ENCODE measurements at regions not wholly inside any gene's neighbourhood (a gene's known extent, or its start where the extent isn't known, plus 50 kb on each side); places are given as distances from the start of the nearest gene placed in this dataset.

GRCh38 chr22:48832592-48832991 lies 995.1 kb downstream of the BRD1 start:
- H3K4me2 ChIP-seq (ENCODE audit: low read depth, low read length, poor library complexity, severe bottlenecking): no peak overlapping the region

GRCh38 chr22:48829908-48830307 lies 997.8 kb downstream of the BRD1 start:
- Histone ChIP-seq H3K9ac (ENCODE audit: low read length) (no peak overlapping the region), H4K20me1 (ENCODE audit: low read depth, low read length) (no peaks in the 10 kb centered on the region), H3K36me3 (ENCODE audit: low read length) (no peaks in the 10 kb centered on the region), H2AFZ (ENCODE audit: low read depth, low read length, severe bottlenecking) (no peak overlapping the region), H3K79me2 (ENCODE audit: insufficient read depth, low read length) (no peaks in the 10 kb centered on the region), H3K9me2 (replicated peaks; ENCODE audit: insufficient read depth, low read length) (no peaks in the 10 kb centered on the region), H3F3A (ENCODE audit: insufficient read depth) (no peaks in the 10 kb centered on the region), H3K27me3 (ENCODE audit: low read length) (no peaks in the 10 kb centered on the region), H3K9me3 (ENCODE audit: insufficient read depth, low read length) (no peaks in the 10 kb centered on the region), H3K4me3 (ENCODE audit: insufficient read depth, low read length, poor library complexity, severe bottlenecking) (no peak overlapping the region), H3K27ac (ENCODE audit: low read depth, low read length) (no peak overlapping the region), H3K4me2 (ENCODE audit: low read depth, low read length, poor library complexity, severe bottlenecking) (no peak overlapping the region)
- TF ChIP-seq, protein P1, sequence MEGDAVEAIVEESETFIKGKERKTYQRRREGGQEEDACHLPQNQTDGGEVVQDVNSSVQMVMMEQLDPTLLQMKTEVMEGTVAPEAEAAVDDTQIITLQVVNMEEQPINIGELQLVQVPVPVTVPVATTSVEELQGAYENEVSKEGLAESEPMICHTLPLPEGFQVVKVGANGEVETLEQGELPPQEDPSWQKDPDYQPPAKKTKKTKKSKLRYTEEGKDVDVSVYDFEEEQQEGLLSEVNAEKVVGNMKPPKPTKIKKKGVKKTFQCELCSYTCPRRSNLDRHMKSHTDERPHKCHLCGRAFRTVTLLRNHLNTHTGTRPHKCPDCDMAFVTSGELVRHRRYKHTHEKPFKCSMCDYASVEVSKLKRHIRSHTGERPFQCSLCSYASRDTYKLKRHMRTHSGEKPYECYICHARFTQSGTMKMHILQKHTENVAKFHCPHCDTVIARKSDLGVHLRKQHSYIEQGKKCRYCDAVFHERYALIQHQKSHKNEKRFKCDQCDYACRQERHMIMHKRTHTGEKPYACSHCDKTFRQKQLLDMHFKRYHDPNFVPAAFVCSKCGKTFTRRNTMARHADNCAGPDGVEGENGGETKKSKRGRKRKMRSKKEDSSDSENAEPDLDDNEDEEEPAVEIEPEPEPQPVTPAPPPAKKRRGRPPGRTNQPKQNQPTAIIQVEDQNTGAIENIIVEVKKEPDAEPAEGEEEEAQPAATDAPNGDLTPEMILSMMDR (IDR thresholded peaks at IDR 0.05; ENCODE audit: insufficient read depth, low read length, poor library complexity, severe bottlenecking): no peak
- no peak for TF ChIP-seq EZH2phosphoT487 (conservative IDR thresholded peaks at IDR 0.05; ENCODE audit: low read length)

More at GRCh38 chr22:48832592-48832991, 995.1 kb downstream of the BRD1 start:
- H2AFZ ChIP-seq (ENCODE audit: low read depth, low read length, severe bottlenecking): no peak overlapping the region
- no peaks in the 10 kb centered on the region for H3K79me2 ChIP-seq (ENCODE audit: insufficient read depth, low read length)
- H3K9me2 ChIP-seq (replicated peaks; ENCODE audit: insufficient read depth, low read length): no peaks in the 10 kb centered on the region
- TF ChIP-seq, protein P1 (IDR thresholded peaks at IDR 0.05; ENCODE audit: insufficient read depth, low read length, poor library complexity, severe bottlenecking): no peak
- TF ChIP-seq EZH2phosphoT487 (conservative IDR thresholded peaks at IDR 0.05; ENCODE audit: low read length): no peak
- H3K9me3 ChIP-seq (ENCODE audit: insufficient read depth, low read length): peaks cover 4% of the 10 kb centered on the region; the same call in 1 of the 2 replicates
- H3F3A ChIP-seq (ENCODE audit: insufficient read depth): no peaks in the 10 kb centered on the region
- H3K27ac ChIP-seq (ENCODE audit: low read depth, low read length): no peak overlapping the region
- no peaks in the 10 kb centered on the region for H4K20me1 ChIP-seq (ENCODE audit: low read depth, low read length)
- no peaks in the 10 kb centered on the region for H3K27me3 ChIP-seq (ENCODE audit: low read length)
- no peak overlapping the region for H3K4me3 ChIP-seq (ENCODE audit: insufficient read depth, low read length, poor library complexity, severe bottlenecking)
- no peaks in the 10 kb centered on the region for H3K36me3 ChIP-seq (ENCODE audit: low read length)
- H3K9ac ChIP-seq (ENCODE audit: low read length): no peak overlapping the region

DNA sequence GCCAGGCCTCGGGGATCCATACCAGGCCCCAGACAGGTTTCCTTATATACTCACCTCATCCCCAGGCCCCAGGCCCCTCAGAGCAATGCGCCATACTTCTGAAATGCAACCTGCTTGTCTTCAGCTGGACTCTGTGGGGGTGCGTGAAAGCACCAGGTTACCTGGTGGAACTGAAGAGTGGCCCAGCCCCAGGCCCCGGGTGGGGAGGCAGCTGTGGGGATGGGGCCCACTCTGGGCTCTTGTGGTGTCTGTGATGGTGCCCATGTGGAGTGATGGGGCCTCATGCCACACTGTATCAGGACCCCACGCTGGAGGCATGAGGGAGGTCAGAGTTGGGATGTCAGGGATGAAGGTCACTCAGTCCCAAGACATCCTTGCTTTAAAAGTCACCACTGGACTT lies 999.0 kb downstream of the BRD1 start:
- Histone ChIP-seq H2AFZ (ENCODE audit: low read depth, low read length, severe bottlenecking) (no peak overlapping the region), H3K4me2 (ENCODE audit: low read depth, low read length, poor library complexity, severe bottlenecking) (no peak overlapping the region), H3K79me2 (ENCODE audit: insufficient read depth, low read length) (no peaks in the 10 kb centered on the region), H3K27me3 (ENCODE audit: low read length) (no peaks in the 10 kb centered on the region), H3F3A (ENCODE audit: insufficient read depth) (no peaks in the 10 kb centered on the region), H3K4me3 (ENCODE audit: insufficient read depth, low read length, poor library complexity, severe bottlenecking) (no peak overlapping the region), H3K9me2 (replicated peaks; ENCODE audit: insufficient read depth, low read length) (no peaks in the 10 kb centered on the region), H3K9ac (ENCODE audit: low read length) (no peak overlapping the region), H4K20me1 (ENCODE audit: low read depth, low read length) (no peaks in the 10 kb centered on the region), H3K27ac (ENCODE audit: low read depth, low read length) (no peak overlapping the region), H3K36me3 (ENCODE audit: low read length) (no peaks in the 10 kb centered on the region), H3K9me3 (ENCODE audit: insufficient read depth, low read length) (no peaks in the 10 kb centered on the region)
- TF ChIP-seq, protein P1 (IDR thresholded peaks at IDR 0.05; ENCODE audit: insufficient read depth, low read length, poor library complexity, severe bottlenecking): no peak
- TF ChIP-seq EZH2phosphoT487 (conservative IDR thresholded peaks at IDR 0.05; ENCODE audit: low read length): no peak
